ENCODE measurements at regions not wholly inside any gene's neighbourhood (a gene's known extent, or its start where the extent isn't known, plus 50 kb on each side); places are given as distances from the start of the nearest gene placed in this dataset.
"Not testable (repeated sequence)": the region's sequence is repeated elsewhere in the genome, so short reads cannot be mapped to it uniquely, and the experiment has no call there.

- no peak for DNase-seq
Measured at GRCh38 chr9:117864385-117865057, 160.3 kb downstream of the TLR4 start.

- no peak for DNase-seq
Measured at GRCh38 chr9:117868594-117868993, 164.4 kb downstream of the TLR4 start.

GRCh38 chr9:117869287-117869686 is 165.1 kb downstream of the TLR4 start:
- DNase-seq, result no peak

GRCh38 chr9:117869712-117870111 is 165.5 kb downstream of the TLR4 start:
- DNase-seq, result no peak

- no peak for DNase-seq
Measured at GRCh38 chr9:117873664-117874063, 169.5 kb downstream of the TLR4 start.

GRCh38 chr9:117875886-117876285 is 171.7 kb downstream of the TLR4 start:
- no peak for DNase-seq

- no peak for DNase-seq
Measured at GRCh38 chr9:117882171-117882570, 178.0 kb downstream of the TLR4 start.

GRCh38 chr9:117886616-117887015 is 182.4 kb downstream of the TLR4 start:
- no peak for DNase-seq

- DNase-seq, result no peak
Measured at GRCh38 chr9:117887383-117887782, 183.2 kb downstream of the TLR4 start.

GRCh38 chr9:117887941-117888340 is 183.7 kb downstream of the TLR4 start:
- DNase-seq, result no peak

GRCh38 chr9:117903453-117903852 is 199.2 kb downstream of the TLR4 start:
- DNase-seq, result no peak

GRCh38 chr9:117906763-117907162 is 202.6 kb downstream of the TLR4 start:
- DNase-seq, result no peak

GRCh38 chr9:117907420-117907819 is 203.2 kb downstream of the TLR4 start:
- no peak for DNase-seq

- no peak for DNase-seq
Measured at GRCh38 chr9:117916291-117916690, 212.1 kb downstream of the TLR4 start.

GRCh38 chr9:117917873-117918272 is 213.7 kb downstream of the TLR4 start:
- DNase-seq, result no peak

- no peak for DNase-seq
Measured at GRCh38 chr9:117919538-117919937, 215.3 kb downstream of the TLR4 start.

GRCh38 chr9:117926031-117926658 is 221.9 kb downstream of the TLR4 start:
- DNase-seq, result no peak

GRCh38 chr9:117927354-117927753 is 223.2 kb downstream of the TLR4 start:
- DNase-seq, result no peak

GRCh38 chr9:117929868-117930267 is 225.7 kb downstream of the TLR4 start:
- DNase-seq, result no peak

GRCh38 chr9:117932585-117932984 is 228.4 kb downstream of the TLR4 start:
- DNase-seq, result no peak

- DNase-seq, result no peak
Measured at GRCh38 chr9:117936185-117937130, 232.3 kb downstream of the TLR4 start.

- DNase-seq, result no peak
Measured at GRCh38 chr9:117938086-117938485, 233.9 kb downstream of the TLR4 start.

- DNase-seq, result no peak
Measured at GRCh38 chr9:117938896-117939295, 234.7 kb downstream of the TLR4 start.

- not testable (repeated sequence) for DNase-seq
Measured at GRCh38 chr9:117944750-117945149, 240.5 kb downstream of the TLR4 start.
